ENCODE measurements at regions not wholly inside any gene's neighbourhood (a gene's known extent, or its start where the extent isn't known, plus 50 kb on each side); places are given as distances from the start of the nearest gene placed in this dataset.

DNA sequence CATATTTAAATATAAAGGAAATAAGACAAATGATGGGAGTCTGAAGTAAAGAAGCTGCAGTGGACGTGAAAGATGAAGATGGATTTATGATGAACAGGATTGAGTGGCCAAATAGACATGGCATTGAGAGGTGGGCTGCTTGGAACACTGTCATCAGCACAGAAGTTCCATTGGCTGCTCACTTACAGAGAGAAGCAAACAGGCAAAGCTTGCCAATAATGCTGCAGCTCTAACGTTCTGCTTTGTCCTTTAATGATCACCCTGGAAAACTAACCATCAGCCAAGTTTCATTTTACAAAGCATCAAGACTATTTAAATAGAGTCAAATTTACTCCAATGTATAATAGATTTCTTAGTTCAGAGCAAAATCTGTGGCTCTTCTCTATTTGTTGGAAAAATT is 721.4 kb downstream of the TMTC2 start:
- POLR2A ChIA-PET = no interaction called here
- no peaks in the 10 kb centered on the region for H3K27me3 Mint-ChIP-seq
- ATAC-seq (no peak), DNase-seq (no peak)
- no peak overlapping the region for H3K4me3 Mint-ChIP-seq
- H3K4me1 Mint-ChIP-seq = no peaks in the 10 kb centered on the region
- H3K36me3 Mint-ChIP-seq = peaks cover 0 to 6% (median 0%) of the 10 kb centered on the region in 3 donors
- H3K9me3 Mint-ChIP-seq = peaks cover 0 to 16% (median 5%) of the 10 kb centered on the region in 9 donors
- no peak overlapping the region for H3K27ac Mint-ChIP-seq

DNA sequence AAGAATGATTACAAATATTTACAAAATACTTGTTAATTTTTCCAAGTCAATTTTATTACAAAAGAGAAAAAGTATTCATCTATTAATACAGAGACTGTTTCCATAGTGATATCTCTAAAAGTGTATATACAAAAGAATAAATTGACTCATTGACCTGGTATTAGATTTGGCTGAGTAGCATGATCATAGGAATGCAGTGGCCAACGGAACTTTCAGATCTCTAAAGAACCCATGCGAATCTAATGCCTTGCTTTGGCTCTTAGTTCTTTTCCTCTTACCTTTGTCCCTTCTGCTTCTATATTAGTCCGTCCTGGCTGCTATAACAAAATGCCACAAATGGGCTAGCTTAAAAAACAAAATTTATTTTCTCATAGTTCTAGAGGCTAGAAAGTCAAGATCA is 717.8 kb downstream of the TMTC2 start:
- ATAC-seq (no peak), DNase-seq (no peak)
- no peaks in the 10 kb centered on the region for H3K27me3 Mint-ChIP-seq
- H3K9me3 Mint-ChIP-seq = peaks cover 0 to 17% (median 0%) of the 10 kb centered on the region in 9 donors
- no peak overlapping the region for H3K27ac Mint-ChIP-seq
- POLR2A ChIA-PET = no interaction called here
- H3K4me3 Mint-ChIP-seq = no peak overlapping the region
- peaks cover 0 to 6% (median 0%) of the 10 kb centered on the region in 3 donors for H3K36me3 Mint-ChIP-seq
- H3K4me1 Mint-ChIP-seq = no peaks in the 10 kb centered on the region

DNA sequence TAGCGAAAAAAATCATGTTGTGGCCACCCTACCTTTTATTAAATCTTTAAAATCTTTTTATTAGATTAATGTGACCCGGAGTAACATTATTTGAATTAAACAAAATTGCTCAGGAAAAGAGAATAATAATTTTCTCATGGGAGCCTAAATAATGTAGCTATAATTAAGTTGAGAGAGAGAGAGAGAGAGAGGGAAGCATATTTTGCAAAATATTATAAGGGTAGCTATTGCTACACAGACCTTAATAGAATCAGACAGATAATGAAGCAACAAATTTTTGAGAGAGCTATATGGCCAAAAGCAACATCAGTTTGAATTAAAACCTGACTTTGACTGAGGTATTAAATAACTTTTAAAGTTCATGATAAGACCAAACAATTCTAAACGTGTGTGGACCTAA is 703.5 kb downstream of the TMTC2 start:
- Mint-ChIP-seq H3K27me3 (peaks cover 0 to 4% (median 0%) of the 10 kb centered on the region in 5 donors), H3K36me3 (no peaks in the 10 kb centered on the region), H3K27ac (no peak overlapping the region), H3K4me3 (no peak overlapping the region), H3K9me3 (peaks cover 0 to 7% (median 0%) of the 10 kb centered on the region in 9 donors), H3K4me1 (no peaks in the 10 kb centered on the region)
- ATAC-seq (no peak), DNase-seq (no peak)
- POLR2A ChIA-PET = no interaction called here

DNA sequence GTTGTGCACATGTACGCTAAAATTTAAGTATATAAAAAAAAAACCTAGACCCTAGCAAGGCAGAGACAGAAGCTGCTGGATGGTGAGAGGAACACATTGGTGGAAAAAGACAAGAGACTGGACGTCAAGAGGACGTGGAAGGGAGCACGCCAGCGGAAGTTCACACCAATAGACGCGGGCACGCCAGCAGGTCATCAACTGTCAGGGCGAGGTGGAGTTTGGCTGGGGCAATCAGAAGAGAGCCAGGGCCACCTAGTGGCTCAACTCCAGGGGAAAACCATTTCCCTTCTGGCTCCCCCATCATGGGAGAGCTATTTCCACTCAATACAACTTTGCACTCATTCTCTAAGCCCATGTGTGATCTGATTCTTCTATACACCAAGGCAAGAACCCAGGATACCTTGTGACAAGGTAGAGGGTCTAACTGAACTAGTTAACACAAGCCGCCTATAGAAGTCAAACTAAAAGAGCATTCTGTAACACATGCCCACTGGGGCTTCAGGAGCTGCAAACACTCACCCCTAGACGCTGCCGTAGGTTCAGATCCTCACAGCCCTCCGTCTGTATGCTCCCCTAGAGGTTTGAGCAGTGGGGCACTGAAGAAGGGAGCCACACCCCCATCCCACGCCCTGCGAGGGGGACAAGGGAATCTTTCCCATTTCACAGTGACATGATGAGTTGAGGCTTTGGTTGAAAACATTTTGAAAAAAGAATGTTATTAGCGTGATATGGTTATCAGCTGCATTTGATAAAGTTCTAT is 702.7 kb downstream of the TMTC2 start:
- no peaks in the 10 kb centered on the region for H3K4me1 Mint-ChIP-seq
- peaks cover 0 to 7% (median 0%) of the 10 kb centered on the region in 9 donors for H3K9me3 Mint-ChIP-seq
- peak overlapping the region in 1 of 10 donors; percentile 29 for H3K27ac Mint-ChIP-seq
- ATAC-seq (no peak), DNase-seq (no peak)
- POLR2A ChIA-PET = no interaction called here
- H3K27me3 Mint-ChIP-seq = peaks cover 0 to 4% (median 0%) of the 10 kb centered on the region in 5 donors
- no peaks in the 10 kb centered on the region for H3K36me3 Mint-ChIP-seq
- no peak overlapping the region for H3K4me3 Mint-ChIP-seq

DNA sequence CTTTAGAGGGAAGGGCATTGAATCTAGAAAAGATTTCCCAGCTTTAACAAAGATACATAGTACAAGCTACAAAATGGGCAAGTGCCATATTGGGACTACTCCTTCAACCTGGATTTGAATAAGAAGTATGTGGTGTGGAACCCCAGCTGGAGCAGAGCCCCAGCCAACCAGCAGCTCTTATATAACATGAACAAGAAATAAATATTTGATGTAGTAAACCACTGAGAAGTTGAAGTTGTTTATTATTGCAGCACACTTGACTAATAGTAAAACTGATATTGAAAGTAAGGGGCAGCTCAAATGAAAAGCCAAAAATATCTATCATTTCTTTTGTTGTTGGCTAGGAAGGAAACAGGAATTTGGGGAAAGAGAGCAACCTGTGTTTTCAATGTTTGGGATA is 701.8 kb downstream of the TMTC2 start:
- Mint-ChIP-seq H3K36me3 (no peaks in the 10 kb centered on the region), H3K9me3 (peaks cover 0 to 7% (median 0%) of the 10 kb centered on the region in 9 donors), H3K4me3 (no peak overlapping the region), H3K4me1 (no peaks in the 10 kb centered on the region), H3K27me3 (peaks cover 0 to 4% (median 0%) of the 10 kb centered on the region in 5 donors), H3K27ac (no peak overlapping the region)
- POLR2A ChIA-PET = no interaction called here
- no peak for DNase-seq
- no peak for ATAC-seq

DNA sequence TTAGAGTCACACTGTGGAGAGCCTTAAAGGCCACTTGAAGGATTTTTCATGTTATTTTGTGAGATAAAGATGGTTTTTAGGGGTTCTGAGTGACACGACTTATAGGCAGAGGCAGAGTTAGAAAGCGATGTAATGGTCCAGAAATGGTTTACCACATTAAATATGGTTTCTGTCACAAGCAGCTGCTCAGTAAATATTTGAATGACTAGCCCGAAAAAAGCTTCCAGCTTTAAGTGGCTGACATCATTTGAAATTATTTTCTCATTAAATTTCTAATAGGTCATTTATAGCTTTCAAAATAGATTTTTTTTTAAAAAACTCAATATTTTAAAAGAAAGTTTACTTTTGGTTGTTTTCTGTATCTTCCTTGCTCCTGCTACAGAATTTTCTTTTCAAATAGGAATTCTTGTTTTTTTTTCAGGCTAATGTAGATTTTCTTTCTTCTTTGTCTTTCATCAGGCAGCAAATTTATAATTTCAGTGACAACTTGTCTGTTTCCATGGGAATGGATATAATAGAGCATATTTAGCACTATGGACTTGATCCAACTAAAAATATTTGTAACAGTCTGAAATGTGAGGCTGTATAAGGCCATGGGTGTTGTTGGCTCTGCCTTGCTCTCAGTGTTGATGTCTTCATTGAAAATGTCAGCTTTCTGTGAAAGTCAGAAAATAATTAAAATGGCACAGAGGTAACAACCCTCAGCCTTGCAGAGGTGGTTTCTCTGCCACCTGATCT is 700.0 kb downstream of the TMTC2 start:
- DNase-seq (no peak), ATAC-seq (no peak)
- Mint-ChIP-seq H3K9me3 (peaks cover 0 to 13% (median 2%) of the 10 kb centered on the region in 9 donors), H3K4me3 (no peak overlapping the region), H3K4me1 (no peaks in the 10 kb centered on the region), H3K27me3 (peaks cover 0 to 4% (median 0%) of the 10 kb centered on the region in 5 donors), H3K27ac (no peak overlapping the region), H3K36me3 (no peaks in the 10 kb centered on the region)
- POLR2A ChIA-PET = interaction anchor here (0.8 kb wide), 1 partner anchor 118 kb away, joined by 3 read pairs; no protein-coding TSS in a partner anchor

DNA sequence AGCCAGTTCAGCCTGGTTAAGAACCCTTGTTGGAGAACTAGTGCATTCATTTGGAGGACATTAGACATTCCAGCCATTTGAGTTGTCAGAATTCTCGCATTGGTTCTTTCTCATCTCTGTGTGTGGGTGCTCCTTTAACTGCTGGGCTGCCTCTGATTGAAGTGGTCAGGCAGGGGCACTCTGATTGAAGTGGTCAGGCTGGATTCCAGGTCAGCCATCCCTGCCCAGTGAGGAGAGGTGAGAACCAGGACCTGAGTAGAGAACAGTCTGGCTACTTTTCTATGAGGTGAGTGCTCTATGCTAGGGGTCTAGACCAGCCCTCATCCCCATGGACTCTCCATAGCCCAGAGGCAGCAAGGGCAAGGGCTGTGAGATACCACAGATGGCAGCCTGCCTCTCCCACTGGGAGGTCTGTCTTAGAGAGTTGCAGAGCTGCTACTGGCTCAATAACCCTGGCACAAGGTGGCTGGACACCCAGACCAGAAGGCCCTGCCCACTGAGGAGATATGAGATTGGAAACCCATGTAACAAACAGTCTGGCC is 691.6 kb downstream of the TMTC2 start:
- H3K4me1 Mint-ChIP-seq = no peaks in the 10 kb centered on the region
- peaks cover 0 to 16% (median 3%) of the 10 kb centered on the region in 9 donors for H3K9me3 Mint-ChIP-seq
- POLR2A ChIA-PET = no interaction called here
- no peak for DNase-seq
- no peaks in the 10 kb centered on the region for H3K27me3 Mint-ChIP-seq
- no peak overlapping the region for H3K27ac Mint-ChIP-seq
- H3K36me3 Mint-ChIP-seq = no peaks in the 10 kb centered on the region
- H3K4me3 Mint-ChIP-seq = no peak overlapping the region
- ATAC-seq = no peak

DNA sequence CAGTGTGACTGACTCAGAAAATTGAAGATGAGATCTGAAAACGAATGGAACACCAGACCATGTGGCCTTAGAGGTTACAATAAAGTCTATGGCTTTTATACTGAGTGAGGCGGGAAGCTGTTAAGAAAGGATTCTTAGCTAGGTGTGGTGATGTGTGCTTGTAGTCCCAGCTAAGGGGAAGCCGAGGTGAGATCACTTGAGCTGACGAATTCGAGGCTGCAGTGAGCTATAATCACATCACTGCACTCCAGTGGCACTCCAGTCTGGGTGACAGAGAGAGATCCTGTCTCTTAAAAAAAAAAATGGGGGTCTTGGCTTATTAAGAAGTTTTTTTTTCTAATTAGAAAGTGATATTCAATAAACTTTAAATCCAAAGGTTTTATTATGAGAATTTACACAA is 678.6 kb downstream of the TMTC2 start:
- H3K27me3 Mint-ChIP-seq = no peaks in the 10 kb centered on the region
- H3K4me3 Mint-ChIP-seq = no peak overlapping the region
- H3K36me3 Mint-ChIP-seq = no peaks in the 10 kb centered on the region
- no peak for ATAC-seq
- DNase-seq = no peak
- POLR2A ChIA-PET = no interaction called here
- H3K27ac Mint-ChIP-seq = no peak overlapping the region
- H3K4me1 Mint-ChIP-seq = no peaks in the 10 kb centered on the region
- H3K9me3 Mint-ChIP-seq = peaks cover 0 to 9% (median 0%) of the 10 kb centered on the region in 9 donors

DNA sequence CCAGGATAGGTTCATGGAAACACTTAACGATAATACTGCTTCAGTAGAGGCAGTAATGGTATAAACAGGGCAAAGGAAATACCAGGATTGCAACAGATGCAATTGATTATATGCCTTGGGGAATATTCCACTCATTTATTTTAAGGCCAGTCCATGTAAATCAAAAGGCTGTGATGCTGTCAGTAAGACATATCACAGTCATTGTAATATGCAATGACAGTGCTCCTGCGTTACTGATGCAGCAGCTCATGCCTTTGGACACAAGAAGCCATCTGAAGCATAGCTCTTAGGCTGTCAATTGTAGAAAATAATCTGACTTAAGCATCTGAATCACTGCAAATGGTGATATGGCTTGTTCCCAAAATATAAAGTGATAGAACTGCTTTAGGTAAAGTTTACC is 674.8 kb downstream of the TMTC2 start:
- no peak overlapping the region for H3K27ac Mint-ChIP-seq
- no peak for ATAC-seq
- no peaks in the 10 kb centered on the region for H3K36me3 Mint-ChIP-seq
- H3K4me3 Mint-ChIP-seq = no peak overlapping the region
- no peaks in the 10 kb centered on the region for H3K4me1 Mint-ChIP-seq
- POLR2A ChIA-PET = no interaction called here
- no peak for DNase-seq
- no peaks in the 10 kb centered on the region for H3K27me3 Mint-ChIP-seq
- H3K9me3 Mint-ChIP-seq = peaks cover 0 to 2% (median 0%) of the 10 kb centered on the region in 9 donors

DNA sequence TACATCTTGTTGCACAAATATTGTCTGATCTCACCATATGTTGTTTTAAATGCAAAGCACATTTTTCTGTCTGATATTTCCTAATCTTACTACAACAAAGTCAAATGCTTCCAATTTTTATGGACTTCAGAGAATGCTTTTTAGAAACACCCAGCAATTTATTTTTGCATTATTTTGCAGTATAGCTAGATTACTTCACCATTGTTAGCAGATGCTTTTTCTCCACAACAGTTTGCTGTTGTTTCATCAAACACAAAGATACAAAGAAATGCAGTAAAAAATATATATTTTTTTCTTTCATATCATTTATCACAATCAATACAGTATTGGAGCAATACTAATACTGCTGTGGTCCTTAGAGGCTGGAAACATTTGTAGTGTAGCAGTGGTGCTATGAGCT is 674.4 kb downstream of the TMTC2 start:
- Mint-ChIP-seq H3K27me3 (no peaks in the 10 kb centered on the region), H3K27ac (no peak overlapping the region), H3K4me1 (no peaks in the 10 kb centered on the region), H3K9me3 (peaks cover 0 to 2% (median 0%) of the 10 kb centered on the region in 9 donors), H3K36me3 (no peaks in the 10 kb centered on the region), H3K4me3 (no peak overlapping the region)
- POLR2A ChIA-PET = no interaction called here
- no peak for ATAC-seq
- DNase-seq = no peak

DNA sequence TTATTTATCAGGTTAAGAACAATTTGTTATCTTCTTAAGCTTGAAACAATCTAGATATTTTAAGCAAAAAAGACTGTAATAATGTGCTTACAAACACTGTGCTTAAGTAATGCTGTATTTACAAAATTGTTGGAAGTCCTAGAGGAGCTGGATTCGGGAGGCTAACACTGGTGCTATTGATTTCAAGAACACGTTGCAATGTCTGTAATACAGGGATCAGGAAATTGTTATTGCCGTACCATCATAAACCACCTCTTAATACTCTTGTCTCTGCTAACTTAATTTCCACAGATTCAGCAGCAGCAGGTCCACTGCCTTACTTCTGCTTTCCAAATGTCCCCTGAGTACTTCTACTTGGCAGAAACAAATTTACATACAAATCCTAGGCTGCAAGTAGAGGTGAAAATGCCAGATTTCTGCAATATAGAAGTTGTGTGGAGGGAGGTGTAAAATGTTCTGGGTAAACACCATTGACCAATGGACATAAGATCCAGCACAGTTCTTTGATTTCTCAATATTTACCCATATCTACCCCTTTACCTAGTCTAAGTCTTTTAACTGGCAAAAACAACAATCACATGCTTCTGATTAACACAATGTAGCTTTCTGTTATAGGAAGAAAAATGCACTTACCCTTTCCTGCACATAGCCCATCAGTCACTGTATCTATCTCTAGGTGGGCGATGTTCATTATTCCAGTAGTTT is 663.4 kb downstream of the TMTC2 start:
- POLR2A ChIA-PET = no interaction called here
- Mint-ChIP-seq H3K36me3 (no peaks in the 10 kb centered on the region), H3K27me3 (no peaks in the 10 kb centered on the region), H3K27ac (no peak overlapping the region), H3K9me3 (peaks cover 0 to 2% (median 0%) of the 10 kb centered on the region in 9 donors), H3K4me3 (no peak overlapping the region), H3K4me1 (no peaks in the 10 kb centered on the region)
- no peak for ATAC-seq
- no peak for DNase-seq

DNA sequence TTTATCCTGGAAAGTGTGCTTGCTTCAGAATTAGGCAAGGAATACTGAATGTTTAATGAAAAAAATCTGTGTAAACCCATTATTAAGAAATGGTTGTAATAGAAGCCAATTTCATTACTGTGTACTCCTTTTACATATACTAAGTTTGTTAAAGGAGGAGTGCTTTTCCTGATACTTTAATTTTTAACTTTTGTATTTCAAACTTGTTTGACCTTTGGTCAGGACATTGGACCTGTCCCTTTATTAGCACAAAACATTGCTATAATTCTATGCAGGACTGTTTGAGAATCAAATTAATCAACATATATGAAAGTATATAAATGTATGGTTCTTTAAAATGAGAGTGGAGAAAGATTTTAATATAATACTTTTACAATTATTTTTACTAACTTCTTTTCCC is 659.6 kb downstream of the TMTC2 start:
- no peak for DNase-seq
- Mint-ChIP-seq H3K4me1 (no peaks in the 10 kb centered on the region), H3K27me3 (no peaks in the 10 kb centered on the region), H3K27ac (no peak overlapping the region), H3K36me3 (no peaks in the 10 kb centered on the region), H3K4me3 (no peak overlapping the region), H3K9me3 (peaks cover 0 to 6% (median 0%) of the 10 kb centered on the region in 9 donors)
- POLR2A ChIA-PET = no interaction called here
- no peak for ATAC-seq

DNA sequence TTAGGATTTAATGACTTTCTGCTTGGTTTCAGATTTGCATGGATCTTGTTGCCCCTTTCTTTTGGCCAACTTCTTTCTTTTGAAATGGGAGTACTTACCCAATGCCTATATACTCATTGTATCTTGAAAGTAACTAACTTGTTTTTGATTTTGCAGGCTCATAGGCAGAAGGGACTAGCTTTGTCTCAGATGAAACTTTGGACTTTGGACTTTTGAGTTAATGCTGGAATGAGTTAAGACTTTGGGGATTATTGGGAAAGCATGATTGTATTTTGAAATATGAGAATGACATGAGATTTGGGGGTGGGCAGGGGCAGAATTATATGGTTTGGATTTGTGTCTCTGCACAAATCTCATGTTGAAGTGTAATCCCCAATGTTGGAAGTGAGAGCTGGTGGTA is 657.1 kb downstream of the TMTC2 start:
- no peak overlapping the region for H3K4me3 Mint-ChIP-seq
- H3K9me3 Mint-ChIP-seq = peaks cover 0 to 13% (median 2%) of the 10 kb centered on the region in 9 donors
- ATAC-seq (no peak), DNase-seq (no peak)
- POLR2A ChIA-PET = no interaction called here
- H3K4me1 Mint-ChIP-seq = no peaks in the 10 kb centered on the region
- H3K27ac Mint-ChIP-seq = no peak overlapping the region
- H3K36me3 Mint-ChIP-seq = no peaks in the 10 kb centered on the region
- H3K27me3 Mint-ChIP-seq = no peaks in the 10 kb centered on the region
